ENCODE measurements at regions not wholly inside any gene's neighbourhood (a gene's known extent, or its start where the extent isn't known, plus 50 kb on each side); places are given as distances from the start of the nearest gene placed in this dataset.
"Not testable (repeated sequence)": the region's sequence is repeated elsewhere in the genome, so short reads cannot be mapped to it uniquely, and the experiment has no call there.

DNA sequence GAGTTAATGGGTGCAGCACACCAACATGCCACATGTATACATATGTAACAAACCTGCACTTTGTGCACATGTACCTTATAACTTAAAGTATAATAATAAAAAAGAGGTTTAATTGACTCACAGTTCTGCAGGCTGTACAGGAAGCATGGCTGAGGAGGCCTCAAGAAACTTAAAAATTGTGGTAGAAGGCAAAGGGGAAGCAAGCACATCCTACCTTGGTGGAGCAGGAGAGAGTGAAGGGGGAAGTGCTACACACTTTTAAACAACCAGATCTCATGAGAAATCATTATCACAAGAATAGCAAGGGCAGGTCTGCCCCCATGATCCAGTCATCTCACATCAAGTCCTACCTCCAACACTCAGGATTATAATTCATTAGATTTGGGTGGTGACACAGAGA, 463.5 kb downstream of the CSNK1G3 start:
- not testable (repeated sequence) for DNase-seq

- no peak for DNase-seq
Measured at GRCh38 chr5:123966781-123967180, 454.8 kb downstream of the CSNK1G3 start.

DNA sequence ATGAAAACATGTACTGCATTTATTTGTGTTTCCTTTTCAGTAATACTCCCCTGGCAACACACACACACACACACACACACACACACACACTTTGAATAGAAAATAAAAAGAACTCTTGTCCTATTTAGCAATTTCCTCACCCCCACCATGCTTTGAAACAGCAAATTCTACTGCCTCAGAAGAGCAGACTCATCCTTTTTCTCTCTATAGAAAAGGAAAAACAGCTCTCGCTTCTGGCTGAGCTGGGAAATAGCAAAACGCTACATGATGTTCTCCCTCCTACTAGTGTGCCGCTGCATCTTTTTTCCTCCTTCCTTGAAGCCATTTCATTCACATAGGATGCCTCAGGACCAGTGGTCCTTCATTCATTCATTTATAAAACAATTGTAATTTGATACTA, 453.6 kb downstream of the CSNK1G3 start:
- no peak for DNase-seq

DNA sequence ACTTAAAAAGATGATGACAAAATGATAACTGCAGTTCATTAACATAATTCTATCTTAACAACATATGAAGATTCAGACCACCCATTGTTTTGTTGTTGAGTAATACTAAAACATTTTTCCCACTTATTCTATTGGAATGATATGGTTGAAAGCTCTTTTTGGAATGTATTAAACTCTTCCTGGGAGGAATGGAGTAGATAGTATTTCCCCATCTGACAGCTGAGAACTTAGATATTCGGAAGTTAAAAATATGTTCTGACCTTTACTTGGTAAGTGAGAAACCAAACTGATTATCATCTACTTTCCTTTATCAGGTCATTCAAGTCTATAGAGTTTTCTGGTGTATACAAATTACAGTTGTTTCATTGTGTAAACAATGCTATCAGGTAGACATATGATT, 452.9 kb downstream of the CSNK1G3 start:
- DNase-seq = no peak

DNA sequence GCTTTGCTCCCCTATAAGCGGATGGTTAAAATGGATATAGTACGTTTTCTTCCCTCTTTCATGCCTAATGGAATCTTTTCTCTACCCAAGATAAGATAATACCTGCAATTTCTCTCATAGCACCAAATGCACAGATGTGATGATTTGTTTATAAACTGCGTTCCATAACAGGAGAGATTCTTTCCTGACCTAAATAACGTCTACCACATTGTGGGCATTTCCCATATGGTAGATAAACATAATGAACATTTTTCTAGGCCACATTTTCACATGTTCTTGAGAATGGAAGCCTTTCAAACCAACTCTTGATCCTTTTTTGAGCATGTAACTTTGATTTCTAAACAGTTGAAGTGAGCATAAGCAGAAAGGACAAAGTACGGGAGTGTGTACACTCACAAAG, 448.5 kb downstream of the CSNK1G3 start:
- DNase-seq = no peak

GRCh38 chr5:123951582-123951977, 439.6 kb downstream of the CSNK1G3 start:
- DNase-seq = no peak

- no peak for DNase-seq
Measured at GRCh38 chr5:123950701-123951581, 439.0 kb downstream of the CSNK1G3 start.

- DNase-seq = no peak
Measured at GRCh38 chr5:123949807-123950340, 437.9 kb downstream of the CSNK1G3 start.

DNA sequence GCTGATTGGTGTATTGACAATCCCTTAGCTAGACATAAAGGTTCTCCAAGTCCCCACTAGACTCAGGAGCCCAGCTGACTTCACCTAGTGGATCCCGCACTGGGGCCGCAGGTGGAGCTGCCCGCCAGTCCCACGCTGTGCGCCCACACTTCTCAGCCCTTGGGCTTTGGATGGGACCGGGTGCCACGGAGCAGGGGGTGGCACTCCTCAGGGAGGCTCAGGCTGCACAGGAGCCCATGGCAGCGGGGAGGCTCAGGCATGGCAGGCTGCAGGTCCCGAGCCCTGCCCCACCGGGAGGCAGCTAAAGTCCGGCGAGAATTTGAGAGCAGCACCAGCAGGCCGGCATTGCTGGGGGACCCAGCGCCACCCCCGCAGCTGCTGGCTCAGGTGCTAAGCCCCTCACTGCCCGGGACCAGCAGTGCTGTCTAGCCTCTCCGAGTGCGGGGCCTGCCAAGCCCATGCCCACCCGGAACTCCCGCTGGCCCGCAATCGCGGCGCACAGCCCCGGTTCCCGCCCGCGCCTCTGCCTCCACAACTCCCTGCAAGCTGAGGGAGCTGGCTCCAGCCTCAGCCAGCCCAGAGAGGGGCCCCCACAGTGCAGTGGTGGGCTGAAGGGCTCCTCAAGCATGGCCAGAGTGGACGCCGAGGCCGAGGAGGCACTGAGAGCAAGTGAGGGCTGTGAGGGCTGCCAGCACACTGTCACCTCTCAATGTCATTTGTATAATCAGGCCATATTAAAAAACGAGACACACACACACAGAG, 437.2 kb downstream of the CSNK1G3 start:
- no peak for DNase-seq

DNA sequence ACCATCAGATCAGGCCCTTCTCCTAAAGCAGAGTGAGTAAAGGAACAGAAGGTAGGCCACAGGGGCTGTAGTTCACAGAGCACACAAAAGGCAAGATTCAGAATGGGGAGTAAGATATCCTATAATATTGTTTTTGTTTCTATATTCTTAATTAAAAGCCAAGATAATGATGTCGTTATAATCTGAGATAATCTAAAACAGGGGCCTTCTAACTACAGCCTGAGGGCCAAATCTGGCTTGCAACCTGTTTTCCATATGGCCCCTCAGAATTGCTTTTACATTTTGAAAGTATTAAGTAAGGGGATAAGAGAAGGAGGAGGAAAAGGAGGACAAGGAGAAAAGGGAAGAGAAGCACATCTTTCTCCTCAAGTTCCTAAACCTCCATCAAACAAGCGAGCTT, 435.8 kb downstream of the CSNK1G3 start:
- DNase-seq = no peak

DNA sequence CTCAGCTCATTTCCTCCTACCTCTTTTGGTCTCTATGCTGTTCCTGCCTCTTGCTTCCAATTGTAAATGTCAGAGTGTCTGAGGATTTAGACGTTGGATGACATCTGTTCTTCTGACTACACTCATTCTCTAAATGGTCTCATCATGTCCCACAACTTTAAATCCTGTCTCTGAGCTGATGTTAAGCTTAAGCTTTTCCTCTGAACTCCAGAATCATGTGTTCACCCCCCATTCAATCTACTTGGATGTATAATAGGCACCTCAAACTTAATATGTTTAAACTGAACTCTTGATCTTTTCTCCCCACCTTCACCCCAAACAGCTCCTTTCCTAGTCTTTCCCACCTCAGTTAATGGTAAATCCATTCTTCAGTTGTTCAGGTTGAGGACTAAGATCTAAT, 433.6 kb downstream of the CSNK1G3 start:
- no peak for DNase-seq

DNA sequence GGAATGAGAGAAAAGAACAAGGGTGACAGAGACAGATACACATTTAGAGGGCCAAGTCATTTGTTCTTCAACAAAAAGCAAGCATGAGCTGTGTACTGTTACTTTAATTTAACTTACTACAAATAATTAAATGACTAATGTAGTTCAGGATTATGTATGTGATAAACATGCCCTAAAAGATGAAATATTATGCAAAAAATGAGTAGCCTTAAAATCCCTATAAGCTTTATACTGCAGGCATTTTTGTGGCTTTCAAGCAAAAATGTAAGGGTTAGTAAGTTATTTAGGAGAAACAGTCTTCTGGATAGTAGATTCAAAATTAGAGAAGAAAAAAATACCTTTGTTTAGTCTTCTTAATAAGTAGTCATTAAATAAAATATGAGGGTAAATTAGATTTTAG, 431.2 kb downstream of the CSNK1G3 start:
- DNase-seq = no peak

DNA sequence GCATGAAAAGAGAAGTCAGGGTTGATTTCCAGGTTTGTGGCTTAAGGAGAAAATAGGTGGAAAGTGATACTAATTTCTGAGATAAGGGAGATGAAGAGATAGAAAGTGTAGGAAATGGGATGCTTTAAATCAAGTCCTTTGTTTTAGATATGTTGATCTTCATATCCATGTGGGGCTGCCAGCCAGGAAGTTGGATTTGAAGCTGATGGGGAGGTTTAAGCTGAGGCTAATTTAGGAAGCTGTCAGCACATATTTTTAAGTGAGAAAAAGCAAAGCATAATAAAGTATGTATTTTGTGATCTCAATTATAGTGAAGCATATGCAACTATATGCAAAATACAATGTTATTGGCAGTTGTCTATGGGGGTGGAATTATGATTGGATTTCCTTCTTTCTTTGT, 428.4 kb downstream of the CSNK1G3 start:
- no peak for DNase-seq

DNA sequence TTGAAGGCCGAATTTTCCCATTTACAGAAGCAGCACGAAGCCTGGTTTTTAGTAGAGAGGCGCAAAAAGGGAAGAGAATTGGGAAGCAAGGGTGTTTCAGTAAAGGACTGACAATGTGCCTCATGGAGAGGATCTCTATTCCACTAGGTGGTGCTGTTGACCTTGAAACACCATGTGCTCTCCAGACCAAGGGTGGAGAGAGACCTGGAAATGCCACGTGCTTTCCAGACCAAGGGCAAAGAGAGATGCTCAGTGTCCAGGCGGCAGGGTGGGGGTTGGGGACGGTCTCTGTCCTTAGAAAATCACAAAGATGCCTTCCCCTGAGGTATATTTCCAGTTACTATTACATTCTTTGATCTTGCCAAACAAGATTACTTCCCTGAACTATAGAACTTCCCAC, 425.3 kb downstream of the CSNK1G3 start:
- no peak for DNase-seq

DNA sequence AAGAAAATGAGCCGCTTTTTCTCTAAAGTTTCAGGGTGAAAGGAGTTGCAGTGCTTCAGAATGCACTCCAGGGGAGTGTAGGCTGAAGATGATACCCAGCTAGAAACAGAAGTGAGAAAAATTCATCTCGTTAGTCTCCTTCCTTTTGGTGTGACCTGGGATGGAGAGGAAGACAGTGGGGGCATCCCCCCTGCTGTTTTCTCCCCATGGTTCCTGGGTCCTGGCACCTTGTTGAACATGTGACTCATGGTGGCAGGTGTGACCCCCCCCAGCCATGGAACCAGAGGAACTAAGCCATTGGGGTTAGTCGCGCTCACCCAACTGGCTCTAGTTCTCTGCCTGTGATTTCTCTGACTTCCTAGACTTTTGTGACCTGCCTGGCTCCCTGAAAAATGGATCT, 424.6 kb downstream of the CSNK1G3 start:
- no peak for DNase-seq

GRCh38 chr5:123933812-123934211, 421.8 kb downstream of the CSNK1G3 start:
- not testable (repeated sequence) for DNase-seq

DNA sequence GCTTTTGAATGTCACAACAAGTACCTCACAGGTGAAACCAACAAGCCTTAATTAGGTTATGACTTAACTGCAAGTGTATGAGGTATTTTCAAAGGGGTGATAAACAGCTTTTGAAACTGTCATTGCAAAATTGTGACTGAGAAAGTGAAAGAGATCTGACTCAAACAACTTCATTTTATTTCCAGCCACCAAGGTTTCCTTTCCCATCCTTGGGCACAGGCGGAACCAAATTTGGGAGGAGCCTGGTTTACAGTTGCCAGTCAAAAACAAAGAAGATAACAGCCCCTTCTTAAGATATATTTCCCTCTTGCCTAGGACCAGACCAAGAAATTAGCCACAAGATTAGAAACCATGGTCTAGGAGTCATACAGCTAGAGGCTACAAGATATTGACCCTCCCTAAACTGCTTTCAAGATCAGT, 417.1 kb downstream of the CSNK1G3 start:
- DNase-seq = no peak

GRCh38 chr5:123928401-123928800, 416.4 kb downstream of the CSNK1G3 start:
- DNase-seq = no peak

DNA sequence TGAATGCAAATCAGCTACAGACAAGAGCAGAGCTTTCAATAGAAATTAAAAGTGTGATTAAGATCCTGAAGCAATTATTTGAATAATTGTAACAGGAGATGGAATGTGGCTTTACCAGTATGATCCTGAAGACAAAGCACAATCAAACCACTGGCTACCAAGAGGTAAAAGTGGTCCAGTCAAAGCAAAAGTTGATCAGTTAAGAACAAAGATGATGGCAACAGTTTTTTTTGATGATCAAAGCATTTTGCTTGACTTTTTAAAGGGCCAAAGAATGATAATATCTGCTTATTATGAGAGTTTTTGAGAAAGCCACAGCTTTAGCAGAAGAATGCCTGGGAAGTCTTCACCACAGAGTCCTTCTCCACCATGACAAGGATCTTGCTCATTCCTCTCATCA, 409.2 kb downstream of the CSNK1G3 start:
- no peak for DNase-seq

DNA sequence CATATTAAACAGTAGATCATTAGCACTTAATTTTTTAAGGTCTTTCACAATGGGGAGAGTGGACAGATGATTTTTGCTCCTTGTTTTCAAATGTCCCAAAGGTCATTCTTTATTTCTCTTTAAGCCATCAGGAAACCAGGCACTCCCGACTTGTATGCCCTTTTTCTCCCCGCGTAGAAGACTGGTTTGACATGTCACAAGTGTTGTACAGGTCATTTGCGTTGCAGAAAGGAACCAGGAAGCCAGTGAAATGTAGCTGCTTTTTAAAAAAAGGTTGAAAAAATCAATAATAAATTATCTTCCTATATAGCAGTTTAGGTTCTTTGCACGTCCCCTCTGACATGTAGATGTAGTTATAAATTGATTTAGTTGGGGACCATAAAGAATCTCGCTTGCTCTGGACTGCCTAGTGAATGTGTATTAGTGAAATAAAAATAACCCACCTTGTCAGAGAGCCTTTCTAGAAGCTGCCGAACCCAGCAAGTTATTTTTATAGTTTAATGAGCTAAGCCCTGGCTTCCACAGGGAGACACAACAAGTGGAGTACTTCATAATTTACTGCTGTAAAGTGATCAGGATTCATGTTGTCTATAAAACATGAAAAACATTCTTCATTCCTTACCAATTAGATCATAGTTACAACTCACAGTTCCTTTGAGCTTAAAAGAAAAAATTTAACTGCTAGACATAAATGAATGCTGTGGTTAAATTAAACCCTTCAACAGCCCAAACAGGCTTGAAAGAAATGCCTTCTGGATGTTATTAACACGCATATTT, 404.6 kb downstream of the CSNK1G3 start:
- no peak for DNase-seq

- DNase-seq = no peak
Measured at GRCh38 chr5:123914333-123914732, 402.4 kb downstream of the CSNK1G3 start.

DNA sequence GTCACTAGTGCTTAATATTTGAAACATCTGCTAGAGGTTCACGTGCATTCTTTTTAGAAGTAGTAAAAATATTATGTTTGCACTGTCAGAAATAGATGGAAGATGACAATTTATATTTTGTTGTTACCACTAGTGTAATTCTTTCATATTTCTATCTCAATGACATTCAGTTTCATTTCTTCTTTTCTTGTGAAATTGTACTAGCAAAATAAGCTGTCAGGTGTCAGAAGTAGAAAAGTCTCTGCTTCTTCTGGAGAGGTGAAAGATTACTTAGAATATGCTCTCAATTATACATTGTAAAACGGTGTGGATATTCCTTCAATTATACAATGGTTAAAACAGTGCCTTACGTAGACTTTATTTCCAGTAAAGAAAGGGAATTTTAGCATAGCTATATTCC, 395.4 kb downstream of the CSNK1G3 start:
- no peak for DNase-seq

- DNase-seq = no peak
Measured at GRCh38 chr5:123906698-123907295, 394.8 kb downstream of the CSNK1G3 start.

Data from central memory CD4-positive, alpha-beta T cell (primary cell).